ENCODE measurements at regions not wholly inside any gene's neighbourhood (a gene's known extent, or its start where the extent isn't known, plus 50 kb on each side); places are given as distances from the start of the nearest gene placed in this dataset.

GRCh38 chr2:204328373-204328772 lies 216.9 kb upstream of the PARD3B start:
- no peak for TF ChIP-seq CTCF (IDR thresholded peaks at IDR 0.05)
- TF ChIP-seq POLR2A (IDR thresholded peaks at IDR 0.05), result no peak
